HepG2 (cell line): ENCODE measurements at regions not wholly inside any gene's neighbourhood (a gene's known extent, or its start where the extent isn't known, plus 50 kb on each side); places are given as distances from the start of the nearest gene placed in this dataset.

ENCODE experiments used
- ATAC-seq: fragments of 200-7000 bp; cut with Tn5 transposase; 3 replicates; pipeline ENCODE4 v1.9.1; 2020; ENCODE audit warnings: mild to moderate bottlenecking, moderate library complexity
- BruUV-seq: library from RNA; stranded (reverse); fragments of 400-500 nt; replicated peaks from 2 replicates; lab custom pipeline; 2021; lab: Mats Ljungman, UMichigan
- CTCF ChIA-PET: fragments of 300-600 bp; formaldehyde crosslinking; extraction: SDS; loops from one replicate; lab custom pipeline; 2021; ENCODE audit warnings: low total read pairs, inconsistent platforms, low intra/inter-chr PET ratio; lab: Yijun Ruan, JAX
- POLR2A ChIA-PET: fragments of 350-600 bp; sonication (Branson Sonifier 250); formaldehyde crosslinking; loops from one replicate; lab custom pipeline; 2020; ENCODE audit warnings: antibody characterized with exemption, inconsistent platforms; lab: Yijun Ruan, JAX
- DNase-seq: peaks from one replicate; pipeline ENCODE4 v3.0.0-alpha.2; 2015; ENCODE audit warnings: low spot score
- FAIRE-seq: peaks from 3 replicates; lab custom pipeline; 2011; peaks lifted over from hg19 to GRCh38; lab: Jason Lieb, UNC
- H2AFZ ChIP-seq: one replicate; pipeline ENCODE4 v1.6.1; 2011; ENCODE audit warnings: low read length, inconsistent platforms
- H3K27ac ChIP-seq: fragments of 300-600 bp; 3 replicates; pipeline ENCODE4 v1.8.0; 2011; ENCODE audit warnings: mixed run types, mild to moderate bottlenecking, mixed read lengths, low read length, inconsistent platforms; ENCODE audit not compliant: insufficient read depth; ENCODE audit errors: extremely low read length
- H3K27me3 ChIP-seq, 2 experiments: fragments of 200-600 bp in 1 of 2; 2 replicates in 1 of 2; 3 replicates in 1 of 2; pipeline versions ENCODE4 v1.6.0 to v1.8.0; 2011; ENCODE audit warnings: low read length in 2 of 2, mild to moderate bottlenecking in 2 of 2, moderate library complexity in 2 of 2, inconsistent platforms in 1 of 2; ENCODE audit not compliant: insufficient read depth in 2 of 2, control insufficient read depth in 1 of 2
- H3K36me3 ChIP-seq, 2 experiments: fragments of 200-600 bp in 1 of 2; replicated peaks in 1 of 2; 2 replicates in 1 of 2; 3 replicates in 1 of 2; pipeline versions ENCODE4 v1.5.1 to v1.8.0; 2011; ENCODE audit warnings: low read length in 2 of 2, inconsistent platforms in 1 of 2; ENCODE audit not compliant: insufficient read depth in 2 of 2, control insufficient read depth in 1 of 2
- H3K4me1 ChIP-seq: 2 replicates; pipeline ENCODE4 v1.5.1; 2012; ENCODE audit warnings: low read length, inconsistent platforms; ENCODE audit not compliant: insufficient read depth
- H3K4me2 ChIP-seq: 2 replicates; pipeline ENCODE4 v1.6.0; 2011; ENCODE audit warnings: low read depth, low read length, inconsistent platforms
- H3K4me3 ChIP-seq, 3 experiments: fragments of 200-600 bp in 1 of 3; sonication (generic), shearing (Covaris generic) in 1 of 3; replicated peaks in 1 of 3; 2 replicates each; pipeline ENCODE4 v1.5.1; 2011 to 2016; ENCODE audit warnings: low read length in 3 of 3, inconsistent platforms in 2 of 3, low read depth in 2 of 3, mild to moderate bottlenecking in 2 of 3, control low read depth in 1 of 3, mixed read lengths in 1 of 3; ENCODE audit not compliant: insufficient read depth in 1 of 3
- H3K79me2 ChIP-seq: one replicate; pipeline ENCODE4 v1.6.1; 2011; ENCODE audit warnings: low read length, inconsistent platforms; ENCODE audit not compliant: insufficient read depth
- H3K9ac ChIP-seq: 2 replicates; pipeline ENCODE4 v1.6.0; 2011; ENCODE audit warnings: mild to moderate bottlenecking, low read depth, low read length, inconsistent platforms; ENCODE audit not compliant: insufficient read depth
- H3K9me3 ChIP-seq: 2 replicates; pipeline ENCODE4 v1.5.1; 2012; ENCODE audit warnings: mild to moderate bottlenecking, low read length
- H4K20me1 ChIP-seq: 2 replicates; pipeline ENCODE4 v1.6.0; 2011; ENCODE audit warnings: inconsistent platforms, mild to moderate bottlenecking, low read length, moderate library complexity; ENCODE audit not compliant: insufficient read depth
- ATF1 ChIP-seq: IDR thresholded peaks from 2 replicates; pipeline ENCODE4 v1.6.1; 2016; ENCODE audit warnings: mild to moderate bottlenecking, control low read depth
- CTCF ChIP-seq: sonication (generic); formaldehyde crosslinking; IDR thresholded peaks from 2 replicates; pipeline ENCODE4 v1.5.0; 2020; ENCODE audit warnings: mild to moderate bottlenecking, missing genetic modification reagents, moderate library complexity
- DNMT3B ChIP-seq: conservative IDR thresholded peaks from 2 replicates; pipeline ENCODE4 v1.6.1; 2016; ENCODE audit warnings: missing biosample characterization, control low read depth
- FIP1L1 ChIP-seq: fragments of 200-400 bp; formaldehyde crosslinking; IDR thresholded peaks from 2 replicates; pipeline ENCODE4 v1.6.1; 2018; ENCODE audit warnings: low read depth, mild to moderate bottlenecking, low read length, moderate library complexity, borderline replicate concordance; ENCODE audit not compliant: insufficient read depth
- FOXA1 ChIP-seq, 2 experiments: fragments of 450-650 bp in 1 of 2; sonication (generic) in 1 of 2; formaldehyde crosslinking in 1 of 2; IDR thresholded peaks; 2 replicates each; pipeline versions ENCODE4 v1.4.0 to v1.6.1; 2016 to 2020; ENCODE audit warnings: missing genetic modification reagents in 1 of 2
- FOXA3 ChIP-seq: IDR thresholded peaks from 2 replicates; pipeline ENCODE4 v1.6.1; 2016; ENCODE audit warnings: missing genetic modification reagents, missing compliant biosample characterization
- GATAD2A ChIP-seq: IDR thresholded peaks from 2 replicates; pipeline ENCODE4 v1.6.1; 2016
- MAFF ChIP-seq: IDR thresholded peaks from 2 replicates; pipeline ENCODE4 v1.6.1; 2011; ENCODE audit warnings: low read depth, low read length, improper control_type of control experiment
- MAFK ChIP-seq, 2 experiments: IDR thresholded peaks in 1 of 2; conservative IDR thresholded peaks in 1 of 2; 2 replicates each; pipeline ENCODE4 v1.6.1; 2011; ENCODE audit warnings: improper control_type of control experiment in 2 of 2, low read length in 2 of 2
- SMC3 ChIP-seq: IDR thresholded peaks from 2 replicates; pipeline ENCODE4 v1.6.1; 2011; ENCODE audit warnings: low read length, improper control_type of control experiment
- STAG1 ChIP-seq: sonication (generic); formaldehyde crosslinking; IDR thresholded peaks from 2 replicates; pipeline ENCODE4 v1.4.0; 2020; ENCODE audit warnings: missing genetic modification reagents
- XBP1 ChIP-seq: sonication (generic); formaldehyde crosslinking; IDR thresholded peaks from 2 replicates; pipeline ENCODE4 v1.5.0; 2020; ENCODE audit warnings: missing genetic modification reagents
- XRCC5 ChIP-seq: fragments of 200-400 bp; formaldehyde crosslinking; optimal IDR thresholded peaks from 2 replicates; pipeline ENCODE3; 2017; ENCODE audit warnings: mild to moderate bottlenecking, low read length
- ZNF160 ChIP-seq: sonication (generic); formaldehyde crosslinking; IDR thresholded peaks from 2 replicates; pipeline ENCODE4 v1.8.0; 2022; ENCODE audit warnings: mild to moderate bottlenecking, inconsistent platforms, missing genetic modification reagents
- ZNF230 ChIP-seq: sonication (generic); formaldehyde crosslinking; IDR thresholded peaks from 2 replicates; pipeline ENCODE4 v1.4.0; 2020; ENCODE audit warnings: mild to moderate bottlenecking, missing genetic modification reagents
- ZNF501 ChIP-seq: sonication (generic); formaldehyde crosslinking; IDR thresholded peaks from 2 replicates; pipeline ENCODE4 v1.5.1; 2020; ENCODE audit warnings: mild to moderate bottlenecking, moderate library complexity, missing genetic modification reagents
- ZNF574 ChIP-seq: sonication (generic); formaldehyde crosslinking; IDR thresholded peaks from 2 replicates; pipeline ENCODE4 v1.4.0; 2020; ENCODE audit warnings: missing genetic modification reagents
- ZNF792 ChIP-seq: IDR thresholded peaks from 2 replicates; pipeline ENCODE4 v1.6.1; 2016
- WGBS: methylation state at CpG from one replicate; pipeline ENCODE4 v1.1.6; 2017; ENCODE audit warnings: low lambda C conversion rate; 5-methylcytosine and 5-hydroxymethylcytosine counted together
- in situ Hi-C: cut with HindIII; loops from 2 replicates; pipeline ENCODE4 v1.10.0; 2017; ENCODE audit warnings: low pct_unique_long_range_greater_than_20kb; ENCODE audit not compliant: extremely low pct_ligation_motif_present
- intact Hi-C: fragments of 100-400 bp; cut with micrococcal nuclease; formaldehyde crosslinking; loops from one replicate; pipeline ENCODE4 v1.10.0; 2022; ENCODE audit not compliant: unreplicated experiment

GRCh38 chr7:47102331-47102841, 479.5 kb downstream of the TNS3 start (continued):
- TF ChIP-seq ZNF574 (CRISPR knock-in tag) (no peak), XBP1 (CRISPR knock-in tag) (no peak)

DNA sequence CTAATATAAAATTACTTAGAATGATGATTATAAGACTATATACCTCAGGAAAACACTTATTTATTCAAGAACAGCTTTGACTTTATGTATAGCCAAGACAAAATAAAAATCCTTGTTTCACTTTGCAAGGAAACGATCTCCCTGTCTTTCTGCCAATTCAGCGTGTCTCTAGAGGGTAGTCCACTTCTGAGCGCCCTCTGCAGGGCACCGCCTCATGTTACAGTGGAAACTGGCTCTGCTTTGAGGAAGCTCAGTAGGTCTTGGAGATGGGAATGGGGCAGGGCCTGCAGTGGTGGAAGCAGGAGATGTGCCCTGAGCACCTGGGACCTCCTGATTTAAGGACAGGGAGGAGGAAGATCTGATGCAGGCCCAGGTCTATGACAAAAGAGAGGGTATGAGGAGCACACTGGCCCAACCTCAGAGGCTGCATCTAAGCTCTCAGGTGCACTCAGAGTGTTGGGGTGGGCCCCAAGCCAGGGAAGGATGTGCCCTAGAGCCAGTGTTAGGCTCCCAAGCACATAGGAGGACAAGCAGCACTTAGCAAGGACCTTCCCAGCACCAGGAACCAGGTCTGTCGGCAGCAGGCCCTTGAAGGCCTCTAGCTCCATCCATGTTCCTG, 481.0 kb downstream of the TNS3 start:
- H3K4me3 ChIP-seq: no peak overlapping the region
- DNase-seq (peak; percentile 57), FAIRE-seq (peak; percentile 63), ATAC-seq (peak; percentile 98)
- H3K4me2 ChIP-seq: peak overlapping the region; percentile 38
- no peak overlapping the region for H3K27ac ChIP-seq
- H2AFZ ChIP-seq: no peak overlapping the region
- no peak overlapping the region for H3K9ac ChIP-seq
- no peaks in the 10 kb centered on the region for H3K79me2 ChIP-seq
- WGBS: 25% methylated on average over 4 of the region's 5 CpGs
- H3K4me1 ChIP-seq: peaks cover 6% of the 10 kb centered on the region; the same call in 1 of the 2 replicates
- H3K9me3 ChIP-seq: no peaks in the 10 kb centered on the region
- no TSS peak for BruUV-seq
- H3K36me3 ChIP-seq: no peaks in the 10 kb centered on the region
- H3K27me3 ChIP-seq: no peaks in the 10 kb centered on the region; a peak in 1 of 5 replicates
- in situ Hi-C loops: no loop called here
- ChIA-PET CTCF (interaction anchor here (0.9 kb wide), 1 partner anchor 79 kb away, joined by 3 read pairs; no protein-coding TSS in a partner anchor), POLR2A (no interaction called here)
- H4K20me1 ChIP-seq: no peaks in the 10 kb centered on the region
- intact Hi-C loops: loop anchor here (1.0 to 2.0 kb wide), 2 partner anchors 69 to 80 kb away; no protein-coding TSS in a partner anchor
- TF ChIP-seq ZNF501 (CRISPR knock-in tag) (no peak), FOXA1 (IDR thresholded peaks at IDR 0.05) (no peak), FOXA1 (CRISPR knock-in tag; IDR thresholded peaks at IDR 0.05) (peak; percentile 49; the same call in 1 of the 2 replicates), MAFF (peak; percentile 75), DNMT3B (no peak), ZNF160 (CRISPR knock-in tag) (no peak), ZNF230 (CRISPR knock-in tag) (no peak), XRCC5 (peak; percentile 88), SMC3 (peak; percentile 55), CTCF (CRISPR knock-in tag) (peak; percentile 77), ZNF792 (no peak), ATF1 (CRISPR knock-in tag) (no peak), FOXA3 (CRISPR knock-in tag) (0 out of 2 replicates have a peak, but pooled peaks have one; percentile 17), FIP1L1 (no peak), STAG1 (CRISPR knock-in tag) (peak; percentile 54), MAFK (conservative IDR thresholded peaks at IDR 0.05 in 1 of 2, IDR thresholded peaks at IDR 0.05 in 1 of 2; ENCODE audit: low read length in 2 of 2) (peak; percentile 68 to 75), GATAD2A (CRISPR knock-in tag) (0 out of 2 replicates have a peak, but pooled peaks have one; percentile 26)
